ENCODE measurements at regions not wholly inside any gene's neighbourhood (a gene's known extent, or its start where the extent isn't known, plus 50 kb on each side); places are given as distances from the start of the nearest gene placed in this dataset.

- TF ChIP-seq ZBTB40 (IDR thresholded peaks at IDR 0.05), result no peak
- TF ChIP-seq ZBTB40 (CRISPR knock-in tag; IDR thresholded peaks at IDR 0.05), result no peak
- no peak for TF ChIP-seq RBFOX2 (IDR thresholded peaks at IDR 0.05; ENCODE audit: low read depth, low read length)
- TF ChIP-seq EP300 (IDR thresholded peaks at IDR 0.05; ENCODE audit: low read length), result no peak
- no peak for TF ChIP-seq THRA (IDR thresholded peaks at IDR 0.05)
- no peak for TF ChIP-seq ID3 (CRISPR knock-in tag; IDR thresholded peaks at IDR 0.05)
- no peak for TF ChIP-seq ID3 (tag; IDR thresholded peaks at IDR 0.05)
- no peak for TF ChIP-seq ELK1 (CRISPR knock-in tag; IDR thresholded peaks at IDR 0.05)
- no peak for TF ChIP-seq ZNF174 (CRISPR knock-in tag; IDR thresholded peaks at IDR 0.05)
Measured at GRCh38 chr3:76933245-76933644, 106.7 kb upstream of the ROBO2 start (continued).

All from K562 (cell line).